Dedifferentiated amniotic fluid mesenchymal stem cell (primary cell): ENCODE measurements at regions not wholly inside any gene's neighbourhood (a gene's known extent, or its start where the extent isn't known, plus 50 kb on each side); places are given as distances from the start of the nearest gene placed in this dataset.
A peak's percentile ranks its signal among the peaks of the same experiment; 100 is the strongest.
"Not testable (repeated sequence)": the region's sequence is repeated elsewhere in the genome, so short reads cannot be mapped to it uniquely, and the experiment has no call there.

Experiments used
- DNase-seq: peaks from one replicate; pipeline ENCODE4 v3.0.0-alpha.2; 2016; ENCODE audit errors: extremely low spot score

- peak; percentile 34 for DNase-seq
Measured at GRCh38 chr2:186991766-186992417, 142.9 kb upstream of the ZSWIM2 start.

- no peak for DNase-seq
Measured at GRCh38 chr2:186984966-186985365, 136.0 kb upstream of the ZSWIM2 start.

DNA sequence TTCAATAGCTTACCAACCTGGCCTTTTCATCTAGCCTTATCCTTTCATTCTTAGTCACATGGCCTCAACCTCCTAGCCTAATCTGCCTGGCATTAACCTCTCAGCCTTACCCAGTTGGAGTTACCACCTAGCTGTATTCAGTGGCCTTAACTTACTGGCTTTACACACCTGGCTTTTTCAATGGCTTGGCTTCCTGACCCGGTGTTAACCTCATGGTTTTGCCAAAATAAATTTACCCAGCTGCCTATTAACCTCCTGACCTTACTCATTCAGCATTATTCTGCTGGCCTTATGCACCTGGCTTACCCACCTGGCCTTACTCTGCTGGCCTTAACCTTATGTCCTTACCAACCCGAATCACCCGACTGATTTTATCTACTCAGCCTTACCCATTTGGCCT is 135.5 kb upstream of the ZSWIM2 start:
- DNase-seq = no peak

- DNase-seq = no peak
Measured at GRCh38 chr2:186980787-186981550, 132.0 kb upstream of the ZSWIM2 start.

DNA sequence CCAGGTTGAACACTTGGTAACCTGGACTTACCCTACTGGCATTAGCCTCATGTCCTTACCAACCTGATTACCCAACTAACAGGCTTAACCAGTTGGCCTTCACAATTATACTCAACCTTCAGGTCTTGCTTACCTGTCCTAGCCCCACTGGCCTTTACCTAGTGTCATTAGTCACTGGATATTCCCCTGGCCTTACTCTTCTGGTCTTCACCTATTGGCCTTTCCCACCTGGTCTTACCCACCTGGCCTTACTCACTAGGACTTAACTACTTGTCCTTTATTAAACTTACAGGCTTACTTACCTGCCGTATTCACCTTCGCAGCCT is 131.1 kb upstream of the ZSWIM2 start:
- DNase-seq = no peak

- no peak for DNase-seq
Measured at GRCh38 chr2:186979439-186980116, 130.6 kb upstream of the ZSWIM2 start.

DNA sequence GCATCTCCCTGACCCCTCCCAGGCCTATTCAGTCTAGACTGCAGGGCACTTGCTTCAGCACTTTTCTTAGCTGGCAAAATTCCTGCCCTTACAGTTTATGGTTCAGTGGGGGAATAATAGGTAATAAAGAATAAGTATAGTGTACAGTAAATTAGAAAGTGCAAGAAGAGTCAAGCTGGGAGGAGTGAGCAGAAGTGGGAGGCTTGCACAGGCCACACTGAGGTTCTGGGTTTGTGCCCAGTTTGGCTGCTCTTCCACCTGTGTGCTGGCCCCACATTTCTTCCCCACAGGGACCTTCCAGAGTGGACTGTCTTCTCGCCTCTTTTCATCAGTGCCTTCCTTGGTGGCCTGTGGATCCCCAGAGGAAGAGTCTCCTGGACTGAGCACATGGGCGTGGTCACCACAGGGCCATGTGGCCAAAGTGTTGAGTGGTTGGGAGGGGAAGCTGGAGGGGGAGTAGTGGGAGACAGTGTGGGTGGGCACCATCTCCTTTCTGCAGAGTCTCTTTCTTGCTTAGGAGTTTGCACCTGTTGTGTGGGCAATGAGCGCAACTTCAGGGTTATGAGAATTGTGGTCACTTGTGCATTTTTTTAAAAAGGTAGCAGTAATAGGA is 128.6 kb upstream of the ZSWIM2 start:
- no peak for DNase-seq

GRCh38 chr2:186976329-186976728 is 127.4 kb upstream of the ZSWIM2 start:
- DNase-seq = no peak

DNA sequence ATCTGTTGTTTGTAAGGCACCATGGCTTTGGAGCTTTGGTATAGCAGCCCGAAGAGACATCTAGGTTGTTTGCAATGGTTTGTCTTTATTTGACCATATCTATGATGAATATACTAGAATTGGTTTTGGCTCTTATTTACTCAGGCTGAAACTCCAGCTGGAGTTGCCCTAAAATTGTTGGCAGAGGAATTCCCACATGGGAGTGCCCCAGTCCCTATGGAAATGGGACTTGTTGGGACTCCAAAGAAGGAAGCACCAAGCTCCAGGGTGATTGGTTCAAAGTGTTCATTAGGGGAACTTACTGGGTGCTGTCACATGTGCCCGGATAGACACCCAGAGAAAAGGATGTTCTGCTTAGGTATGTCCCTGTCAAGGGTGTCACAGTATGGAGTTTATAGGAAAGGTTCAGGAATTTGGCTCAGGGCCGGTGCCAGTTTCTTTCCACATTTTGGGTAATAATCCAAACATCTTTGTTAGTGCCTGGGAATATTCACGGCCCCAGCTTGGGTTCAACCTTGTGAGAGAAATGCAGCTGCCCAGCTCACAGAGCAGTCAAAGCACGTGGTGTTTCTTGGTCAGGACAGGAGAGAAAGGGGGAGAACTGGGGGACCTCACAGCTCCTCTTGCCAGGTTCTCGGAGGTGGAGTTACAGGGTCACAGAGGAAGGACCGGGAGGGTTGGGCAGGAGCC is 123.5 kb upstream of the ZSWIM2 start:
- no peak for DNase-seq

DNA sequence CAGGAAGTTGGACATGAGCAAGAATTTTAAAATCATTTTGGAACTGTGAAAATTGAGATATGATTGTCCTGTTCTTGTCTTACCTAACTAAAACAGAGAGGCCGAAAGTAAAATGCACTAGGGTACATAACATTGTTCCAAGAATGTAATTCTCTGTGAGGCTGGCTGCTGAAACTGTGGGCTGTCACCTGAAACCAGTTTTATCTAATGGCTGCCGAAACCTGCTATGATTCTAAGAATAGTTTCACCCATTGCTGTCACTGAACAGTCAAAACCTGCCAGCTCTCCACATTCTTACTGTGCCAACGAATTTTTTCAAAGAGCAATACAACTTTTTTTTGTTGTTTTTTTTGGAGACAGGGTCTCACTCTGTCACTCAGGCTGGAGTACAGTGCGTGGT is 119.3 kb upstream of the ZSWIM2 start:
- DNase-seq = no peak

DNA sequence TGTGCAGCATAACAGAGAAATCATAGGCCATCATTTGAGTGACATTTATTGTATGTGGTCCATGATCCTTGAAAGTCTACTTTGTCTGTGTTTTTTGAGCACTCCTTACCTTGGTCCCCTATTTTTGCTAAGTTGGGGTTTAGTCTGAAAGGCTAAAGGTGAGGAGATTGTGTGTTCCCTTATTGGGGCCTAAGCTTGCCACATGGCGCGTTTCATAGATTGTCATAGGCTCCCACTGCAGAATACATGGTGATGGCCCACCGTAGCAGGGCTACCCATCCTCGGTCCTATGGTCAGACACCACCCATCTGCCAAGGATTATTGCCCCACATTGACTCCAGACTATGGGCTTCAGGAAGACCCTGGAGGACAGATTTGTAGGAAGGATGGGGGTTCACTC is 117.0 kb upstream of the ZSWIM2 start:
- no peak for DNase-seq

GRCh38 chr2:186962085-186962747 is 113.2 kb upstream of the ZSWIM2 start:
- no peak for DNase-seq

GRCh38 chr2:186960241-186960640 is 111.3 kb upstream of the ZSWIM2 start:
- DNase-seq = not testable (repeated sequence)

DNA sequence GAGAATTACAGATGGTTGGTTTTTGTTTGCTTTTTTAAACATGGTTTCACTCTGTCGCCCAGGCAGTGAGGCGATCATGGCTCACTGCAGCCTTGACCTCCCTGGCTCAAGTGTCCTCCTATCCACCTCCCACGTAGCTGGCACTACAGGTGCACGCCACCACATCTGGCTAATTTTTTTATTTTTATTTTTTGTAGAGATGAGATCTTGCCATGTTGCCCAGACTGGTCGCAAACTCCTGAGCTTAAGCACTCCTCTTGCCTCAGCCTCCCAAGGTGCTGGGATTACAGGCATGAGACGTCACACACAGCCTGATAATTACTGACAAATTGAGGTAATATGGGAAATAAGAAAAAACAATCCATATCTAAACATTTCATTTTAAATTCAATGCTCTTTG is 110.5 kb upstream of the ZSWIM2 start:
- no peak for DNase-seq

GRCh38 chr2:186950694-186951093 is 101.7 kb upstream of the ZSWIM2 start:
- no peak for DNase-seq

DNA sequence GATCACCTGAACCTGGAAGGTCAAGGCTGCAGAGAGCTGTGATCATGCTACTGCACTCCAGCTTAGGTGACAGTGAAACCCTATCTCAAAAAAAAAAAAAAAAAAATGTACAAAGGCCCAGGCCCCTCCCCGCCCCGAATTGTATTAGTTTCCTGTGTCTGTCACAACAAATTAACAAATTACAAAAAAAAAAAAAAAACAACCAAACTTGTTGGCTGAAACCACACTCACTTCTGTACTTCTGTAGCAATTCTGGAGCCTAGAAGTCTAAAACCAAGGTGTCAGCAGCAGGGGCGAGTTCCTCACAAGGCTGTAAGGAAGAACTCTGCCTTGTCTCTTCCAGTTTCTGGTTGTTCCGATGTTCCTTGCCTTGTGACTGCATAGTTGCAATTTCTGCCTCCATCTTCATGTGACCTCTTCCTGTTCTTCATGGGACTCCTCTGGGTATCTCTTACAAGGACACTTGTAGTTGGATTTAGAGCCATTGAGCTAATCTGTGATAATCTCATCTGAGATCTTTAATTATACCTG is 100.8 kb upstream of the ZSWIM2 start:
- no peak for DNase-seq

DNA sequence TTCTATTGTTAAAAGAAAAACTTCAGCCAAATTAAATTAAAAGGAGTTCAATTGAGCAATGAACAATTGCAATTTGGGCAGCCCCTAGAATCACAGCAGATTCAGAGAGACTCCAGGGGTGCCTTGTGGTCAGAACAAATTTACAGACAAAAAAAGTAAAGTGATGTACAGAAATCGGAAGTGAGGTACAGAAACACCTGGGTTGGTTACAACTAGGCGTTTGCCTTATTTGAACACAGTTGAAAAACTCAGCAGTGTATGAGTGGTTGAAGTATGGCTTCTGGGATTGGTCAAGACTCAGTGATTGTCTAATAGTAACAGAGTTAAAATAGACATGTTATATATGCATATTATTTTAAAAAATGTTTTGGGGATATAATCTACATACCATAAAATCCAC is 98.5 kb upstream of the ZSWIM2 start:
- no peak for DNase-seq

- DNase-seq = no peak
Measured at GRCh38 chr2:186946896-186947467, 98.0 kb upstream of the ZSWIM2 start.

DNA sequence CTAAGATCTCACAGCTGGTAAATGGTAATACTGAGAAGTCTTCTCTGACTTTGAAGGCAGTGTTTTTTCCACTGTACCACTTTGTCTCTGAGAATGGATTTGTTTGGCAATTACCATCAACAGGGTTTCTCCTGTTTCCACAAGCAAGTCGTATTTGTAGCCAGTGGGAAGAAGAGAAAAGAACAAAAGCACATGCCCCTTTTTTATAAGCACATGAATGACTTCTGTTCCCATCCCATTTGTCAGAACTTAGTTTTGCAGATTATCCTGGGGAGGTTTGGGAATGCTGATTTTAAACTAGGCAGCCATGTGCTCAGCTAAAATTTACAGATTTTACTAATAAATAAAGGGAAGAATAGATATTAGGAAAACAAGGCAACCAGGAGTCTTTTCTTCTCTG is 92.9 kb upstream of the ZSWIM2 start:
- no peak for DNase-seq

DNA sequence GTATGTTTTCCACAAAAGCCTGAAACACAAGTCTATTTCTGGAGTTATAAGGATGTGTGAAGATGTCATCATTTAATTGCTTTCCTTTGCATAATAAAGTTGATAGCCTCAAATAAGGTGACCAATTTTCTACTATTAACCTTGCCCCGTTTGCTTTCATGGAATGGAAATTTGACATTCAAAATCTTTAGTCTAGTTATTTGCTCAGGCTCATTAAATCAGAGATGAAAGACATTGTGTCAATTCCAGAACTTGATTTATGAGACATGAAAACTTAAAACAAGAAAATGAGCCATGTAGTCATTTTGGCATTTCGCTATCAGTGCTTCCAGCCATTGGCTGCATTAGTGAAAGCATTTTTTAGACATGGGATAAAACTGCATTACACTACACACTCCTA is 91.5 kb upstream of the ZSWIM2 start:
- no peak for DNase-seq

- DNase-seq = no peak
Measured at GRCh38 chr2:186934420-186934819, 85.5 kb upstream of the ZSWIM2 start.
